ENCODE measurements at regions not wholly inside any gene's neighbourhood (a gene's known extent, or its start where the extent isn't known, plus 50 kb on each side); places are given as distances from the start of the nearest gene placed in this dataset.

DNA sequence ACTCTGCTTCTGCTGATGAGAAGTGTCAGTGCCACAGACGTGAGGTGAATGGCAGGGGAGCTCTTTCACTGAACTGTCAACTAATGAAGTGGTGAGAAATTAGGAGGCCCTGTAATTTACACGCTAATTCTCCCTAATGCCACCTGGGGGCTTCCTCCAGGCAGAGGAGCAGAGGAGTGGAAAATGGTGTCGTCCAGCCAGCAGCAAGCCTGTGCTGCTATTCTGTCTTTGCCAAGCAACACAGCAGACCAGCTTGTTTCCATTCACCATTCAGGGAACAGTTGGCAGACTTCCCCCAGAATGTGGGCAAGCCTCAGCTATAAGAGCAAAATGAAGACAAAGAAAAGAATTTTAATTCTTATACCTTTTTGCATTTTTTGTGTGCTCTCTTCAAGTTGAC, 245.2 kb upstream of the TET2 start:
- peak; percentile 85 for ATAC-seq
- TF ChIP-seq, protein P1, sequence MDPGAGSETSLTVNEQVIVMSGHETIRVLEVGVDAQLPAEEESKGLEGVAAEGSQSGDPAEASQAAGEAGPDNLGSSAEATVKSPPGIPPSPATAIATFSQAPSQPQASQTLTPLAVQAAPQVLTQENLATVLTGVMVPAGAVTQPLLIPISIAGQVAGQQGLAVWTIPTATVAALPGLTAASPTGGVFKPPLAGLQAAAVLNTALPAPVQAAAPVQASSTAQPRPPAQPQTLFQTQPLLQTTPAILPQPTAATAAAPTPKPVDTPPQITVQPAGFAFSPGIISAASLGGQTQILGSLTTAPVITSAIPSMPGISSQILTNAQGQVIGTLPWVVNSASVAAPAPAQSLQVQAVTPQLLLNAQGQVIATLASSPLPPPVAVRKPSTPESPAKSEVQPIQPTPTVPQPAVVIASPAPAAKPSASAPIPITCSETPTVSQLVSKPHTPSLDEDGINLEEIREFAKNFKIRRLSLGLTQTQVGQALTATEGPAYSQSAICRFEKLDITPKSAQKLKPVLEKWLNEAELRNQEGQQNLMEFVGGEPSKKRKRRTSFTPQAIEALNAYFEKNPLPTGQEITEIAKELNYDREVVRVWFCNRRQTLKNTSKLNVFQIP (CRISPR knock-in tag; IDR thresholded peaks at IDR 0.05; ENCODE audit: borderline replicate concordance, low read depth), result no peak
- TF ChIP-seq RARB (CRISPR knock-in tag; IDR thresholded peaks at IDR 0.05) (no peak), ISL1 (CRISPR knock-in tag; IDR thresholded peaks at IDR 0.05) (no peak), ZFP30 (CRISPR knock-in tag; IDR thresholded peaks at IDR 0.05) (no peak), ZC3H10 (CRISPR knock-in tag; IDR thresholded peaks at IDR 0.05) (no peak)
- TF ChIP-seq, protein P2, sequence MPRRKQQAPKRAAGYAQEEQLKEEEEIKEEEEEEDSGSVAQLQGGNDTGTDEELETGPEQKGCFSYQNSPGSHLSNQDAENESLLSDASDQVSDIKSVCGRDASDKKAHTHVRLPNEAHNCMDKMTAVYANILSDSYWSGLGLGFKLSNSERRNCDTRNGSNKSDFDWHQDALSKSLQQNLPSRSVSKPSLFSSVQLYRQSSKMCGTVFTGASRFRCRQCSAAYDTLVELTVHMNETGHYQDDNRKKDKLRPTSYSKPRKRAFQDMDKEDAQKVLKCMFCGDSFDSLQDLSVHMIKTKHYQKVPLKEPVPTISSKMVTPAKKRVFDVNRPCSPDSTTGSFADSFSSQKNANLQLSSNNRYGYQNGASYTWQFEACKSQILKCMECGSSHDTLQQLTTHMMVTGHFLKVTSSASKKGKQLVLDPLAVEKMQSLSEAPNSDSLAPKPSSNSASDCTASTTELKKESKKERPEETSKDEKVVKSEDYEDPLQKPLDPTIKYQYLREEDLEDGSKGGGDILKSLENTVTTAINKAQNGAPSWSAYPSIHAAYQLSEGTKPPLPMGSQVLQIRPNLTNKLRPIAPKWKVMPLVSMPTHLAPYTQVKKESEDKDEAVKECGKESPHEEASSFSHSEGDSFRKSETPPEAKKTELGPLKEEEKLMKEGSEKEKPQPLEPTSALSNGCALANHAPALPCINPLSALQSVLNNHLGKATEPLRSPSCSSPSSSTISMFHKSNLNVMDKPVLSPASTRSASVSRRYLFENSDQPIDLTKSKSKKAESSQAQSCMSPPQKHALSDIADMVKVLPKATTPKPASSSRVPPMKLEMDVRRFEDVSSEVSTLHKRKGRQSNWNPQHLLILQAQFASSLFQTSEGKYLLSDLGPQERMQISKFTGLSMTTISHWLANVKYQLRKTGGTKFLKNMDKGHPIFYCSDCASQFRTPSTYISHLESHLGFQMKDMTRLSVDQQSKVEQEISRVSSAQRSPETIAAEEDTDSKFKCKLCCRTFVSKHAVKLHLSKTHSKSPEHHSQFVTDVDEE (CRISPR knock-in tag; IDR thresholded peaks at IDR 0.05), result no peak

GRCh38 chr4:104901961-104902605, 244.6 kb upstream of the TET2 start:
- no peak for TF ChIP-seq CREB5 (CRISPR knock-in tag; IDR thresholded peaks at IDR 0.05; ENCODE audit: low read depth)
- no peak for TF ChIP-seq ZNF565 (CRISPR knock-in tag; conservative IDR thresholded peaks at IDR 0.05; ENCODE audit: low read depth)
- TF ChIP-seq, protein P2 (CRISPR knock-in tag; IDR thresholded peaks at IDR 0.05), result no peak
- TF ChIP-seq SNAI2 (CRISPR knock-in tag; IDR thresholded peaks at IDR 0.05), result no peak
- no peak for TF ChIP-seq ZFP3 (CRISPR knock-in tag; IDR thresholded peaks at IDR 0.05)
- no peak for TF ChIP-seq ZNF8 (CRISPR knock-in tag; IDR thresholded peaks at IDR 0.05)
- no peak for TF ChIP-seq ZNF70 (CRISPR knock-in tag; IDR thresholded peaks at IDR 0.05)
- TF ChIP-seq ESRRG (CRISPR knock-in tag; IDR thresholded peaks at IDR 0.05), result no peak
- ATAC-seq, result peak; percentile 41; the same call in 2 of the 3 replicates

GRCh38 chr4:104905065-104905464, 241.6 kb upstream of the TET2 start:
- TF ChIP-seq, protein P3, sequence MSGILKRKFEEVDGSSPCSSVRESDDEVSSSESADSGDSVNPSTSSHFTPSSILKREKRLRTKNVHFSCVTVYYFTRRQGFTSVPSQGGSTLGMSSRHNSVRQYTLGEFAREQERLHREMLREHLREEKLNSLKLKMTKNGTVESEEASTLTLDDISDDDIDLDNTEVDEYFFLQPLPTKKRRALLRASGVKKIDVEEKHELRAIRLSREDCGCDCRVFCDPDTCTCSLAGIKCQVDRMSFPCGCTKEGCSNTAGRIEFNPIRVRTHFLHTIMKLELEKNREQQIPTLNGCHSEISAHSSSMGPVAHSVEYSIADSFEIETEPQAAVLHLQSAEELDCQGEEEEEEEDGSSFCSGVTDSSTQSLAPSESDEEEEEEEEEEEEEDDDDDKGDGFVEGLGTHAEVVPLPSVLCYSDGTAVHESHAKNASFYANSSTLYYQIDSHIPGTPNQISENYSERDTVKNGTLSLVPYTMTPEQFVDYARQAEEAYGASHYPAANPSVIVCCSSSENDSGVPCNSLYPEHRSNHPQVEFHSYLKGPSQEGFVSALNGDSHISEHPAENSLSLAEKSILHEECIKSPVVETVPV (CRISPR knock-in tag; IDR thresholded peaks at IDR 0.05), result no peak
- no peak for TF ChIP-seq ZNF70 (CRISPR knock-in tag; IDR thresholded peaks at IDR 0.05)
- TF ChIP-seq ISL1 (CRISPR knock-in tag; IDR thresholded peaks at IDR 0.05), result no peak
- no peak for TF ChIP-seq ZC3H10 (CRISPR knock-in tag; IDR thresholded peaks at IDR 0.05)
- TF ChIP-seq ESRRG (CRISPR knock-in tag; IDR thresholded peaks at IDR 0.05), result no peak
- TF ChIP-seq RARB (CRISPR knock-in tag; IDR thresholded peaks at IDR 0.05), result no peak
- no peak for ATAC-seq

DNA sequence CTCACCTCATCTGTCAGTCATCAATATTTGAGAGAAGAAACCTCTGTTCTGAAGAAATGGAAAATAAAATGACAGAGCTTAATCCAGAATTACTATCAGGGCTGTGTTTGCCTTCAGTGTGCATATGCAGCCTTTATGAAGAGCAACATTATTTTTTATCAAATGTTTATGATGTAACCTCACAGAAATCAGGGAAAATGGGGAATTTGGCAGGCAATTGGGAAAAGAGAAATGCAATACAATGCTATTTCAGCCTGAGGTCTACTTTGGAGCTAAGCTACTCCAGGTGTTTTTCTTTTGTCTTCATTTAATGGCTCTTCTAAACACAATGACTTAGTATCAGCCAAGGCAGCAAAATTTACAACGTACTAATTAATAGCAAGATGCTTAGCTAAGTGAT, 241.1 kb upstream of the TET2 start:
- TF ChIP-seq GLIS3 (CRISPR knock-in tag; IDR thresholded peaks at IDR 0.05), result no peak
- TF ChIP-seq, protein P3 (CRISPR knock-in tag; IDR thresholded peaks at IDR 0.05), result no peak
- no peak for TF ChIP-seq ZFP30 (CRISPR knock-in tag; IDR thresholded peaks at IDR 0.05)
- no peak for TF ChIP-seq CREB5 (CRISPR knock-in tag; IDR thresholded peaks at IDR 0.05; ENCODE audit: low read depth)
- TF ChIP-seq ZNF565 (CRISPR knock-in tag; conservative IDR thresholded peaks at IDR 0.05; ENCODE audit: low read depth), result no peak
- TF ChIP-seq, protein P4, sequence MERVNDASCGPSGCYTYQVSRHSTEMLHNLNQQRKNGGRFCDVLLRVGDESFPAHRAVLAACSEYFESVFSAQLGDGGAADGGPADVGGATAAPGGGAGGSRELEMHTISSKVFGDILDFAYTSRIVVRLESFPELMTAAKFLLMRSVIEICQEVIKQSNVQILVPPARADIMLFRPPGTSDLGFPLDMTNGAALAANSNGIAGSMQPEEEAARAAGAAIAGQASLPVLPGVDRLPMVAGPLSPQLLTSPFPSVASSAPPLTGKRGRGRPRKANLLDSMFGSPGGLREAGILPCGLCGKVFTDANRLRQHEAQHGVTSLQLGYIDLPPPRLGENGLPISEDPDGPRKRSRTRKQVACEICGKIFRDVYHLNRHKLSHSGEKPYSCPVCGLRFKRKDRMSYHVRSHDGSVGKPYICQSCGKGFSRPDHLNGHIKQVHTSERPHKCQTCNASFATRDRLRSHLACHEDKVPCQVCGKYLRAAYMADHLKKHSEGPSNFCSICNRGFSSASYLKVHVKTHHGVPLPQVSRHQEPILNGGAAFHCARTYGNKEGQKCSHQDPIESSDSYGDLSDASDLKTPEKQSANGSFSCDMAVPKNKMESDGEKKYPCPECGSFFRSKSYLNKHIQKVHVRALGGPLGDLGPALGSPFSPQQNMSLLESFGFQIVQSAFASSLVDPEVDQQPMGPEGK (CRISPR knock-in tag; IDR thresholded peaks at IDR 0.05; ENCODE audit: borderline replicate concordance), result no peak
- TF ChIP-seq BACH2 (CRISPR knock-in tag; IDR thresholded peaks at IDR 0.05; ENCODE audit: borderline replicate concordance), result no peak
- TF ChIP-seq ZFP3 (CRISPR knock-in tag; IDR thresholded peaks at IDR 0.05), result no peak
- no peak for ATAC-seq

All from SK-N-SH treated with all-trans-retinoic acid at 6 μM for 48 hours (cell line).